Epithelial cell of esophagus (primary cell): ENCODE measurements at regions not wholly inside any gene's neighbourhood (a gene's known extent, or its start where the extent isn't known, plus 50 kb on each side); places are given as distances from the start of the nearest gene placed in this dataset.

Source experiments
- DNase-seq: peaks from one replicate; pipeline ENCODE4 v3.0.0; 2010; ENCODE audit warnings: low read depth
- H3K4me3 ChIP-seq: 2 replicates; pipeline ENCODE4 v1.5.1; 2011; ENCODE audit warnings: mild to moderate bottlenecking, low read length, control low read depth
- TF ChIP-seq, protein P1 (sequence below): IDR thresholded peaks from 2 replicates; pipeline ENCODE4 v1.5.1; 2011; ENCODE audit warnings: low read depth, mild to moderate bottlenecking, low read length, control low read depth, inconsistent platforms; ENCODE audit not compliant: insufficient read depth; ENCODE audit errors: missing control alignments

DNA sequence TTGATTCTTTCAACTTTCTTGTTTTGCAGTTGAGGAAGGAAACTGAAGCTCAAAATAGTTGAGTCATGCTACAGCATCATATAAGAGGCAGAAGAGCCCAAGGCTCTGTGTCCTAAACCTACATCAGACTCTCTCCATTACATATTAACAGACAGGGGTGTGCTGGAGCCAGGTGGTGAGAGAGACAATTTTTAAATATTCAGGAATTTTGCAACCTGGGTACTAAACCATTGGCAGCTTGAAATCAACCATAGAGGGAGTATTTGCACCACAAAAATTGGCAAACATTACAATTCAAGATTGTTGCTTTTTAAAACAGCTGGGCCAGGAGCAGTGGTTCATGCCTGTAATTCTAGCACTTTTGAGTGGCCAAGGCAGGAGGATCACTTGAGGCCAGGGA lies 65.8 kb upstream of the SOX4 start:
- DNase-seq, result no peak
- H3K4me3 ChIP-seq, result no peak overlapping the region
- TF ChIP-seq, protein P1, sequence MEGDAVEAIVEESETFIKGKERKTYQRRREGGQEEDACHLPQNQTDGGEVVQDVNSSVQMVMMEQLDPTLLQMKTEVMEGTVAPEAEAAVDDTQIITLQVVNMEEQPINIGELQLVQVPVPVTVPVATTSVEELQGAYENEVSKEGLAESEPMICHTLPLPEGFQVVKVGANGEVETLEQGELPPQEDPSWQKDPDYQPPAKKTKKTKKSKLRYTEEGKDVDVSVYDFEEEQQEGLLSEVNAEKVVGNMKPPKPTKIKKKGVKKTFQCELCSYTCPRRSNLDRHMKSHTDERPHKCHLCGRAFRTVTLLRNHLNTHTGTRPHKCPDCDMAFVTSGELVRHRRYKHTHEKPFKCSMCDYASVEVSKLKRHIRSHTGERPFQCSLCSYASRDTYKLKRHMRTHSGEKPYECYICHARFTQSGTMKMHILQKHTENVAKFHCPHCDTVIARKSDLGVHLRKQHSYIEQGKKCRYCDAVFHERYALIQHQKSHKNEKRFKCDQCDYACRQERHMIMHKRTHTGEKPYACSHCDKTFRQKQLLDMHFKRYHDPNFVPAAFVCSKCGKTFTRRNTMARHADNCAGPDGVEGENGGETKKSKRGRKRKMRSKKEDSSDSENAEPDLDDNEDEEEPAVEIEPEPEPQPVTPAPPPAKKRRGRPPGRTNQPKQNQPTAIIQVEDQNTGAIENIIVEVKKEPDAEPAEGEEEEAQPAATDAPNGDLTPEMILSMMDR, result no peak

DNA sequence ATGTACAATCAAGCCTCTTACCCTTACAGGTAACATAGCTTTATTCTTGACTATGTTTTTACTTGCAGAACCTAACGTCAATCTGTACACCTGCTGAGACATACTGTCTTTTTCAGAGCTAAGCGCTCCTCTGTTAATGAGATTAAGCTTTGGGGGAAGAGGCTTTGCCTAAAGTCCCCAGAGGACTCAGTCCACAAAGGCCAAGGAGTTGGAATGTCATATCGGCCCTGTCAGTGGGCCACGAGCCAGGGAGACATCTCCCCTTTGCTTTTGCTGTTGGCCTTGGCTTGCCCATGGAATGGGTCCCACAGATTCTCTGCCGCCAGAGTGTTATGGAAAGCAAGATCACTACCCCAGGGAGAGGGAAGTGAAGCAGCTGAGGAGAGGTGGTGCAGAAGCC lies 64.1 kb upstream of the SOX4 start:
- DNase-seq, result no peak
- TF ChIP-seq, protein P1, result no peak
- no peak overlapping the region for H3K4me3 ChIP-seq

DNA sequence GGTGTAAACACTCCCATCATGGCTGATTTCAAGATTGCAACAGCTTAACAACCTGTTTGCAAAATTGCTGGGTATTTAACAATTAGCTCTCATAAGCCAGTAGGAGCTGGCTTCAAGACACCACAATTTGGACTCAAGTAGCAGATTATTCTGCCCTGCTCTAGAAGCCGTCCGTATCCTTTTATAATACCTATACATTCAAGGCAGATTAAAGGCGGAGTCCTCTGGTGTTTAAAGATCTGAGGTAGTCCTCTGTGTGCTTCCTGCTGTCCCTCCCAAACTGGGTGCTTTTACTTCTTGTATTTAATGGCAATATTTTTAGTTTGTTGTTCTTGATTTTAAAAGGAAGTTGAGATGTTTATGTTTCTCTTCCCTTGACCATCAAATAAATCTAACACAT lies 62.2 kb upstream of the SOX4 start:
- no peak overlapping the region for H3K4me3 ChIP-seq
- TF ChIP-seq, protein P1, result no peak
- DNase-seq, result no peak

DNA sequence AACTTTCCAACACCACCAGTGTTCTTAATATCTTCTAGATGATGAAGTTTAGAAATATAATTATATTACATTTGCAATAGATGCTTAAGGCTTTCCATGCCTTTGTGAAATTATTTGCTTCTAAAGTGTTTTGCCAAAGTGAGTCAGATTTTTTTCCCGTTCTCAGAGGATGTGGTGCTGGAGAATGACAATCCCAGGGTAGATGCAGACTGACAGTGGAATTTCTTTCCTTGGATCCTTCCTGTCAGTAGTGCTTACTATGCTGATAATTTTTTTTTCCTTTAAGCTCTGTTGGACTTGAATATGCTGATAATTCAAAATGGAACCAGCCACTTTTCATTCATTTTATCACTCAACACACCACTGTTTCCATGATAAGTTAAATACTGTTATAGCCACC lies 59.9 kb upstream of the SOX4 start:
- DNase-seq, result no peak
- H3K4me3 ChIP-seq, result no peak overlapping the region
- TF ChIP-seq, protein P1, result no peak

DNA sequence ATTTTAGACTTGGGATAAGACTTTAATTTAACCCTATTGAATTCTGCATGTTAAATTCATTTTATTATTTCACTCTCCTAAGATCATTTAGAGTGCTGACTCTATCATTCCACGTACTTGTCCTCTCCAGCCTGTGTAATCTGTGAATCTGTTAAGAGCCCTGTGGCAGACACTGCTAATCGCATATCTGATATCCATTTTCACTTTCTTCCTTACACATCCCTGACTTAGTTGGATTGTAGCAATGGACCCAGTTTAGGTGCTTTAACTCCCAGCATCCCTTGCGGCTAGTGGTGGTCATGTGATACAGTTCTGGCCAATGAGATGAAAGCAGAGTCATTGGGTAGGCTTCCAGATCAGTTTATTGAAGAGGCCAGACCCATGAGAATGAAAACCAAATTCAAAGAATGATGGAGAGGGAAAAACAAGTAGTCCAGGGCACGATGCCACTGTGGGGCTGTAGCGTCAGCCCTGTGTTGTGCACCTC lies 57.2 kb upstream of the SOX4 start:
- no peak overlapping the region for H3K4me3 ChIP-seq
- no peak for DNase-seq
- TF ChIP-seq, protein P1, result no peak

DNA sequence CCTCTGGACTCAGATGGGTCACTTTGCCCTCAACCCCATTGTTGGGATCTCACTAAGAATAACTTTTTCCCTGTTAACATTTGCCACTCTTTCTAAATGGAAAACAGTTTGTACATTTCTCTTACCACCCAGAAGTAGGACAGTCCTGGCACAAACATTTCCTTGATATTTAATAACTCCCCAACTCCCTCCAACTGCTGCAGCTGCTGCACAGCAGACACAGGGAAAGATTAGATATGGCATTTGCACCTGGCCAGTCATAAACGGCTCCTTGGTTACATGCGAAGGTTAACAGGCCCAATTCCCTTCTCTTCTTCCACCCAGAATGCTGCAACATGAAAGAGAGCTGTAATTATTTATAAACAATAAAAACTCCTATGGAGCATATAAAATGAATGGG lies 55.9 kb upstream of the SOX4 start:
- TF ChIP-seq, protein P1, result no peak
- no peak for DNase-seq
- no peak overlapping the region for H3K4me3 ChIP-seq

DNA sequence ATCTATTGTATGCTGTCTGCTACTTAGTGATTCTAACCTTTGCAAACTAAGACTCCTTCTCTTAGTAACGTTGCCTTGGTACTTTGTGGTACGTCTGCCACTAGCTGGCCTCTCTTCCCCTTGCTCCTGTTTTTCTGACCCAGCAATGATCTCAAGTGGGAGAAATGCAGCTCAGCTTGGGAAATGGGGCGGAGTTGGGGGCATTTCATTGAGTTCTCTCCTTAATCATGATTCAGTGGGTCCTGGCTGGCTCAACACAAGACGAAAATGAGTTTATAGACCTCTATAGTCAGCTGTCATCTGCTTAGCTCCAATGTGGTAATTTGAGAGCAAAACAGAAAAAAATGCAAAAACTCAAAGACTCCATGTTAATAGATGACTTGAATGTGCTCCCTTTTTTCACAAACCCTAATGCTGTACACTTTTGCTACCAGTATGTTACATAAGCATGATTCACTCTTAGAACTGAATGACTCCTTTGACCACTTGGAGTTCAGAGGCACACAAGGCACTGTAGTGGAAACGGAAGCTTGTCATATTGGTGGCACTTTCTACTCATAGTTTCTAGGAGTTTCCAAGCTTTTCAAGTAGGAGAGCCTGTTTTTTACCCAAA lies 55.3 kb upstream of the SOX4 start:
- H3K4me3 ChIP-seq, result no peak overlapping the region
- DNase-seq, result peak; percentile 52
- TF ChIP-seq, protein P1, result no peak
